SK-N-SH (cell line): ENCODE measurements at regions not wholly inside any gene's neighbourhood (a gene's known extent, or its start where the extent isn't known, plus 50 kb on each side); places are given as distances from the start of the nearest gene placed in this dataset.

Experiments
- CTCF ChIA-PET: fragments of 300-600, 350-600 bp; formaldehyde crosslinking; extraction: SDS; loops from one replicate; lab custom pipeline; 2021; lab: Yijun Ruan, JAX
- POLR2A ChIA-PET: fragments of 350-600 bp; sonication (Branson Sonifier 250); formaldehyde crosslinking; extraction: SDS; loops from one replicate; lab custom pipeline; 2020; ENCODE audit warnings: antibody characterized with exemption, inconsistent platforms; lab: Yijun Ruan, JAX
- DNase-seq: peaks from one replicate; pipeline ENCODE4 v3.0.0; 2012
- H2AFZ ChIP-seq: fragments of 200-600 bp; sonication (generic); 2 replicates; pipeline ENCODE4 v1.8.1; 2016; ENCODE audit warnings: antibody characterized with exemption, mild to moderate bottlenecking, low read depth
- H3F3A ChIP-seq: fragments of 200-600 bp; sonication (generic); replicated peaks from 2 replicates; pipeline ENCODE3; 2016; ENCODE audit warnings: antibody characterized with exemption, mild to moderate bottlenecking; ENCODE audit not compliant: insufficient read depth
- H3K27ac ChIP-seq, 2 experiments: fragments of 200-500 bp in 1 of 2; fragments of 200-600 bp in 1 of 2; sonication (Bioruptor generic) in 1 of 2; sonication (generic), shearing (Covaris generic) in 1 of 2; 2 replicates each; pipeline versions ENCODE4 v1.5.1 to v1.6.1; 2014 to 2016; ENCODE audit warnings: low read depth in 2 of 2, inconsistent platforms in 1 of 2, low read length in 1 of 2, mild to moderate bottlenecking in 1 of 2, mixed read lengths in 1 of 2
- H3K27me3 ChIP-seq: fragments of 200-600 bp; sonication (generic), shearing (Covaris generic); 2 replicates; pipeline ENCODE4 v1.6.1; 2016; ENCODE audit warnings: mixed run types; ENCODE audit not compliant: insufficient read depth
- H3K36me3 ChIP-seq, 2 experiments: fragments of 200-500 bp in 1 of 2; fragments of 200-600 bp in 1 of 2; sonication (Bioruptor generic) in 1 of 2; sonication (generic) in 1 of 2; replicated peaks in 1 of 2; 2 replicates each; pipeline versions ENCODE3 to v1.5.1; 2014 to 2016; ENCODE audit warnings: low read length in 1 of 2, mild to moderate bottlenecking in 1 of 2; ENCODE audit not compliant: insufficient read depth in 2 of 2, control insufficient read depth in 1 of 2
- H3K4me1 ChIP-seq, 2 experiments: fragments of 200-500 bp in 1 of 2; fragments of 200-600 bp in 1 of 2; sonication (Bioruptor generic) in 1 of 2; sonication (generic), shearing (Covaris generic) in 1 of 2; 2 replicates each; pipeline versions ENCODE4 v1.5.1 to v1.6.1; 2014 to 2016; ENCODE audit warnings: low read depth in 1 of 2, low read length in 1 of 2, mixed run types in 1 of 2; ENCODE audit not compliant: insufficient read depth in 2 of 2, control insufficient read depth in 1 of 2
- H3K4me2 ChIP-seq: fragments of 200-600 bp; sonication (generic), shearing (Covaris generic); 2 replicates; pipeline ENCODE4 v1.6.1; 2017; ENCODE audit warnings: mixed run types
- H3K4me3 ChIP-seq, 2 experiments: fragments of 200-500 bp in 1 of 2; fragments of 200-600 bp in 1 of 2; sonication (Bioruptor generic) in 1 of 2; sonication (generic), shearing (Covaris generic) in 1 of 2; 2 replicates each; pipeline versions ENCODE4 v1.5.1 to v1.8.1; 2014 to 2016; ENCODE audit warnings: low read depth in 2 of 2, inconsistent platforms in 1 of 2, low read length in 1 of 2, mild to moderate bottlenecking in 1 of 2, mixed read lengths in 1 of 2, moderate library complexity in 1 of 2
- H3K79me2 ChIP-seq: fragments of 200-600 bp; sonication (generic); 2 replicates; pipeline ENCODE4 v1.8.1; 2017; ENCODE audit warnings: mild to moderate bottlenecking; ENCODE audit not compliant: insufficient read depth
- H3K9ac ChIP-seq: fragments of 200-600 bp; sonication (generic); 2 replicates; pipeline ENCODE4 v1.6.1; 2017; ENCODE audit warnings: mixed run types
- H3K9me2 ChIP-seq: fragments of 200-600 bp; sonication (generic); 2 replicates; pipeline ENCODE4 v1.6.1; 2017; ENCODE audit warnings: mixed run types
- H3K9me3 ChIP-seq: fragments of 200-600 bp; sonication (generic); 2 replicates; pipeline ENCODE4 v1.6.1; 2017; ENCODE audit warnings: mixed run types, mild to moderate bottlenecking, moderate library complexity
- H4K20me1 ChIP-seq: fragments of 200-600 bp; sonication (generic); 2 replicates; pipeline ENCODE4 v1.6.1; 2017; ENCODE audit warnings: mild to moderate bottlenecking, mixed run types; ENCODE audit not compliant: insufficient read depth
- CTCF ChIP-seq: fragments of 200-600 bp; sonication (generic); IDR thresholded peaks from 2 replicates; pipeline ENCODE4 v1.6.1; 2017; ENCODE audit warnings: antibody characterized with exemption, mild to moderate bottlenecking, moderate library complexity
- MAX ChIP-seq: IDR thresholded peaks from 2 replicates; pipeline ENCODE4 v1.4.0; 2012; ENCODE audit warnings: low read depth
- MXI1 ChIP-seq: IDR thresholded peaks from 2 replicates; pipeline ENCODE4 v1.6.1; 2012; ENCODE audit warnings: mild to moderate bottlenecking, low read depth, low read length, improper control_type of control experiment
- NRF1 ChIP-seq: IDR thresholded peaks from 2 replicates; pipeline ENCODE4 v1.6.1; 2012; ENCODE audit warnings: low read depth, mild to moderate bottlenecking, low read length
- POLR2AphosphoS5 ChIP-seq: IDR thresholded peaks from 2 replicates; pipeline ENCODE4 v1.6.1; 2012; ENCODE audit warnings: low read depth, low read length
- REST ChIP-seq: IDR thresholded peaks from 2 replicates; pipeline ENCODE4 v1.6.1; 2012; ENCODE audit warnings: mild to moderate bottlenecking, low read depth, low read length, moderate library complexity
- RXRA ChIP-seq: IDR thresholded peaks from 2 replicates; pipeline ENCODE4 v1.4.0; 2012; ENCODE audit warnings: low read depth, mild to moderate bottlenecking, borderline replicate concordance
- TAF1 ChIP-seq: IDR thresholded peaks from 2 replicates; pipeline ENCODE4 v1.6.1; 2012; ENCODE audit warnings: low read depth, mild to moderate bottlenecking, low read length, moderate library complexity, borderline replicate concordance
- TCF12 ChIP-seq: IDR thresholded peaks from 2 replicates; pipeline ENCODE4 v1.4.0; 2012
- USF1 ChIP-seq: IDR thresholded peaks from 2 replicates; pipeline ENCODE4 v1.4.0; 2012; ENCODE audit warnings: low read depth, borderline replicate concordance
- YY1 ChIP-seq: IDR thresholded peaks from 2 replicates; pipeline ENCODE4 v1.4.0; 2012; ENCODE audit warnings: low read depth, mild to moderate bottlenecking
- WGBS: methylation state at CpG from one replicate; pipeline ENCODE4 v1.1.6; 2017; ENCODE audit warnings: low lambda C conversion rate; 5-methylcytosine and 5-hydroxymethylcytosine counted together

GRCh38 chr14:71642715-71643114 lies 289.5 kb upstream of the RGS6 start:
- 89% methylated on average over 1 of the region's 1 CpG for WGBS

More at GRCh38 chr14:71642715-71643114, 289.5 kb upstream of the RGS6 start:
- Histone ChIP-seq H3K4me1 (peaks cover 0 to 3% of the 10 kb centered on the region in 2 experiments; a peak in 1 of 4 replicates), H4K20me1 (no peaks in the 10 kb centered on the region), H3K79me2 (no peaks in the 10 kb centered on the region), H2AFZ (no peak overlapping the region), H3K4me2 (no peak overlapping the region), H3K9ac (no peak overlapping the region), H3K27me3 (no peaks in the 10 kb centered on the region), H3F3A (peaks cover 4% of the 10 kb centered on the region), H3K4me3 (no peak overlapping the region), H3K36me3 (peaks cover 0 to 26% of the 10 kb centered on the region in 2 experiments), H3K9me3 (0 out of 2 replicates have a peak, but pooled peaks cover 2% of the 10 kb centered on the region), H3K9me2 (no peaks in the 10 kb centered on the region), H3K27ac (no peak overlapping the region)
- ChIA-PET POLR2A (no interaction called here), CTCF (no interaction called here)
- DNase-seq = no peak
- TF ChIP-seq TCF12 = no peak
- TF ChIP-seq CTCF = no peak
- TF ChIP-seq MAX = no peak
- TF ChIP-seq REST = no peak
- TF ChIP-seq YY1 = no peak
- no peak for TF ChIP-seq RXRA
- no peak for TF ChIP-seq MXI1
- no peak for TF ChIP-seq POLR2AphosphoS5
- no peak for TF ChIP-seq NRF1
- no peak for TF ChIP-seq TAF1
- no peak for TF ChIP-seq USF1
